Testis (tissue), 2 donors: ENCODE measurements at regions not wholly inside any gene's neighbourhood (a gene's known extent, or its start where the extent isn't known, plus 50 kb on each side); places are given as distances from the start of the nearest gene placed in this dataset.

Source experiments
- DNase-seq: peaks from one replicate; pipeline ENCODE4 v3.0.0-alpha.2; 2019
- H3K27ac ChIP-seq, 2 donors: fragments of 200-600 bp; sonication (generic); one replicate each; pipeline ENCODE4 v1.5.1; 2019
- H3K27me3 ChIP-seq: fragments of 200-600 bp; sonication (generic); one replicate; pipeline ENCODE4 v1.5.1; 2019
- H3K36me3 ChIP-seq: fragments of 200-600 bp; sonication (generic); one replicate; pipeline ENCODE4 v1.5.1; 2017; ENCODE audit warnings: low read depth; ENCODE audit errors: missing control alignments
- H3K4me1 ChIP-seq: fragments of 200-600 bp; sonication (generic); one replicate; pipeline ENCODE4 v1.5.1; 2019
- H3K4me3 ChIP-seq, 2 donors: fragments of 200-600 bp; sonication (generic); one replicate each; pipeline ENCODE4 v1.5.1; 2017 to 2019
- H3K9me3 ChIP-seq: fragments of 200-600 bp; sonication (generic); one replicate; pipeline ENCODE4 v1.5.1; 2017
- POLR2A ChIP-seq: fragments of 450-650 bp; IDR thresholded peaks from one replicate; pipeline ENCODE4 v1.6.1; 2017; ENCODE audit warnings: antibody characterized with exemption, mild to moderate bottlenecking, moderate library complexity
- WGBS, 2 donors: methylation state at CpG; one replicate each; pipeline ENCODE4 v1.1.5; 2018; 5-methylcytosine and 5-hydroxymethylcytosine counted together
- intact Hi-C: fragments of 100-400 bp; cut with DNase I; formaldehyde crosslinking; loops from one replicate; pipeline ENCODE4 v1.15.1; 2023; ENCODE audit warnings: low total_unique reads
- TF ChIP-seq, protein P1 (sequence below), 3 experiments: fragments of 450-650 bp in 2 of 3; fragments of 200-600 bp in 1 of 3; sonication (generic) in 1 of 3; IDR thresholded peaks; one replicate each; pipeline ENCODE4 v1.5.1; 2016 to 2019; ENCODE audit warnings: antibody characterized with exemption in 3 of 3, mild to moderate bottlenecking in 2 of 3, moderate library complexity in 1 of 3

DNA sequence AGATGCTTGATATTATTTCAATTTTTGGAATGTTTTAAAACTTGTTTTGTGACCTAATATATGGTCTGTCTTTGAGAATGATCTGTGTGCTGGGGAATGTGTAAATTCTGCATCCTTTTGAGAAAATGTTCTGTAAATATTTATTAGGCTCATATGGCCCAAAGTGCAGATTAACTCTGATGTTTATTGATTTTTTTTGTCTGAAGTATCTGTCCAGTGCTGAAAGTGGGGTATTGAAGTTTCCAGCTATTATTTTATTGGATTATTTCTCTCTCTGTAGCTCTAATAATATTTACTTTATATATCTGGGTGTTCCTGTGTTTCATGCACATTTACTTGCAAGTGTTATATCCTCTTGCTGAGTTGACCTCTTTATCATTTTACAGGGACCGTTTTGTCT, 1397.2 kb downstream of the PLA2G4A start:
- no peaks in the 10 kb centered on the region for H3K36me3 ChIP-seq
- H3K27ac ChIP-seq, result no peak overlapping the region
- H3K9me3 ChIP-seq, result no peaks in the 10 kb centered on the region
- WGBS, 2 donors, result 85 to 92% methylated on average over 1 of the region's 1 CpG
- no peak overlapping the region for H3K4me3 ChIP-seq
- TF ChIP-seq, protein P1, sequence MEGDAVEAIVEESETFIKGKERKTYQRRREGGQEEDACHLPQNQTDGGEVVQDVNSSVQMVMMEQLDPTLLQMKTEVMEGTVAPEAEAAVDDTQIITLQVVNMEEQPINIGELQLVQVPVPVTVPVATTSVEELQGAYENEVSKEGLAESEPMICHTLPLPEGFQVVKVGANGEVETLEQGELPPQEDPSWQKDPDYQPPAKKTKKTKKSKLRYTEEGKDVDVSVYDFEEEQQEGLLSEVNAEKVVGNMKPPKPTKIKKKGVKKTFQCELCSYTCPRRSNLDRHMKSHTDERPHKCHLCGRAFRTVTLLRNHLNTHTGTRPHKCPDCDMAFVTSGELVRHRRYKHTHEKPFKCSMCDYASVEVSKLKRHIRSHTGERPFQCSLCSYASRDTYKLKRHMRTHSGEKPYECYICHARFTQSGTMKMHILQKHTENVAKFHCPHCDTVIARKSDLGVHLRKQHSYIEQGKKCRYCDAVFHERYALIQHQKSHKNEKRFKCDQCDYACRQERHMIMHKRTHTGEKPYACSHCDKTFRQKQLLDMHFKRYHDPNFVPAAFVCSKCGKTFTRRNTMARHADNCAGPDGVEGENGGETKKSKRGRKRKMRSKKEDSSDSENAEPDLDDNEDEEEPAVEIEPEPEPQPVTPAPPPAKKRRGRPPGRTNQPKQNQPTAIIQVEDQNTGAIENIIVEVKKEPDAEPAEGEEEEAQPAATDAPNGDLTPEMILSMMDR (IDR thresholded peaks at IDR 0.05), result no peak
- no peak for TF ChIP-seq POLR2A
- no peak for DNase-seq
- H3K4me1 ChIP-seq, result no peaks in the 10 kb centered on the region
- intact Hi-C loops, result no loop called here
- no peaks in the 10 kb centered on the region for H3K27me3 ChIP-seq

DNA sequence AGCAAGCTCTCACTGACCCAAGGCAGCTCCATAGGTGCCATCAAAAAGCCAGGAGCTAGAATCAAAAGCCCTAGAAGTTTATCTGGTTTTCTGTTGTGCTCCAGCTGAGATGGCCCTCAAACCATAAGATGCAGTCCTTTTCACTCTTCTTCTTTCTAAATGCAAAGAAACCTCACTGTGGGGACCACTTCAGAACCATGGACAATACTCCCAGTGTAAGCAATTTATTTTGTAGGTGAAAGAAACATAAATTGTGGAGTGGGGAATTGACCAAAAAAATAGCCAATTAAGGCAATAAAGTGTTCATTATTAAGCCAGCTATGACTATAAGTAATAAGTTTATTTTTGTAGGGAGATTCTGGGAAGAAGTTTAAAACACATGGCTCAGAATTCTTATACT, 1399.9 kb downstream of the PLA2G4A start:
- H3K36me3 ChIP-seq, result no peaks in the 10 kb centered on the region
- H3K4me3 ChIP-seq, result no peak overlapping the region
- TF ChIP-seq, protein P1 (IDR thresholded peaks at IDR 0.05), result no peak
- no peak for TF ChIP-seq POLR2A
- DNase-seq, result no peak
- no peaks in the 10 kb centered on the region for H3K4me1 ChIP-seq
- H3K27me3 ChIP-seq, result no peaks in the 10 kb centered on the region
- intact Hi-C loops, result no loop called here
- no peaks in the 10 kb centered on the region for H3K9me3 ChIP-seq
- H3K27ac ChIP-seq, result no peak overlapping the region

DNA sequence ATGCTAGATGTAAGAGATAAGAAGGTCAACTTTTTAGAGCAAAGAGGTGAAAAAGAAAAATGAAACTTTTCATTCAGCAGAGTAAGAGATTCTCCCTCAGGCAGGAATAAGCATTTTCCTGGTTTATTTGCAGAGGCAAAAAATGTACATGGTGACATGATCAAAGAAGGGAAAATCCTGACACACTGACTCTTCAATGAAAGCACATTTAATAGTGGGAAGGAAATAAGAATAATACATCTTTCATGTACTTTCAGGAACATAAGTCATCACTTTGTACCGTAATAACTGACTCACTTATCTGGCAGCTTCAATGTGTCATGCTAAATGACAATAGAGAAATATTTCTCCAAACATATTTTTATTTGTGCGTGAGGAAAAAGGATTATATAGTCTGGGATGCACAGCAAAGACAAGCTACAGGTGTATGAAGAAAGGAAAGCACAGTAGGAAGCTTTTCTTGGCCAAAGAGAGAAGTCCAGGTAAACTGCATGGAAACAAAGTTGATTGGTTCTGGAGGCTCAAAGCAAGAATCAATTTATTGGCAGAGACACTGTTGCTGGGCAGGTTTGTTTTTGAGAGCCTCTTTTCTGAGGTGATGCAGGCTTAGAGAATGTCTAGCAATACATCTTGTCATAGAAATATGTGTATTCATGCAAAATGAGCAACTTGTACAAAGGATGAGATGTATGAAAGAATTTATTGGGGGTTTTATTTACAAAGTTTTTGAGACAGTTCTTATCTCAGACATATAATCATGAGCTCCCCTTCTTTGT, 1409.0 kb downstream of the PLA2G4A start:
- WGBS, 2 donors, result 69 to 70% methylated on average over 2 of the region's 2 CpGs

DNA sequence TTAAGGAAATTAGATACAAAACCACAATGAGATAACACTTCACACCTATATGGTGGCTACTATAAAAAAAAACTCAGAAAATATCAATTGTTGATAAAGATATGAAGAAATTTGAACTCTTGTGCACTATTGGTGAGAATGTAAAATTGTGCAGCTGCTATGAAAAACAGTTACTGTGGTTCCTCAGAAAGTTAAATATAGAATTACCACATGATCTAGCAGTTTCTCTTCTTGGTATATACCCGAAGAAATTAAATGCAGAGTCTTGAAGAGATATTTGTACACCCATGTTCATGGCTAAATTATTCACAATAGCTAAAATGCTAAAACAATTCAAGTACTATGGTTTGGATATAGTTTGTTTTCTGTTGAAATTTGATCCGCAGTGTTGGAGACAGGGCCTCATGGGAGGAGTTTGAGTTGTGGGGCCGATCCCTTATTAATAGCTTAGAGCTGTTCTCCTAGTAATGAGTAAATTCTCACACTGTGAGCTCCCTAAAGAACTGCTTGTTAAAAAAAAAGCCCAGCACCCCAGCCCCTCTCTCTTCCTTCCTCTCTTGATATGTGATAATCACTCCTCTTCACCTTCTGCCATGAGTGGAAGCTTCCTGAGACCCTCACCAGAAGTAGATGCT, 1412.1 kb downstream of the PLA2G4A start:
- no peaks in the 10 kb centered on the region for H3K9me3 ChIP-seq
- intact Hi-C loops, result no loop called here
- no peak for DNase-seq
- TF ChIP-seq POLR2A, result no peak
- TF ChIP-seq, protein P1 (IDR thresholded peaks at IDR 0.05), result no peak
- H3K4me1 ChIP-seq, result no peaks in the 10 kb centered on the region
- H3K27me3 ChIP-seq, result no peaks in the 10 kb centered on the region
- WGBS, 2 donors, result 64 to 68% methylated on average over 3 of the region's 3 CpGs
- H3K4me3 ChIP-seq, result no peak overlapping the region
- H3K27ac ChIP-seq, result no peak overlapping the region
- no peaks in the 10 kb centered on the region for H3K36me3 ChIP-seq

More for the DNA sequence above, 1409.0 kb downstream of the PLA2G4A start:
- Histone ChIP-seq H3K27ac (no peak overlapping the region), H3K9me3 (no peaks in the 10 kb centered on the region), H3K36me3 (no peaks in the 10 kb centered on the region), H3K4me1 (no peaks in the 10 kb centered on the region), H3K27me3 (no peaks in the 10 kb centered on the region), H3K4me3 (no peak overlapping the region)
- no peak for DNase-seq
- TF ChIP-seq, protein P1 (IDR thresholded peaks at IDR 0.05), result no peak
- TF ChIP-seq POLR2A, result no peak
- intact Hi-C loops, result no loop called here
